Mammary epithelial cell (primary cell): ENCODE measurements at regions not wholly inside any gene's neighbourhood (a gene's known extent, or its start where the extent isn't known, plus 50 kb on each side); places are given as distances from the start of the nearest gene placed in this dataset.

Experiments used
- CTCF ChIP-seq, 2 donors: IDR thresholded peaks in 1 of 2; conservative IDR thresholded peaks in 1 of 2; 2 replicates each; pipeline ENCODE4 v1.5.1; 2011 to 2012; ENCODE audit warnings: inconsistent platforms in 2 of 2, low read length in 2 of 2, mild to moderate bottlenecking in 2 of 2, control low read depth in 1 of 2, low read depth in 1 of 2; ENCODE audit not compliant: insufficient read depth in 1 of 2; ENCODE audit errors: extremely low read depth in 1 of 2
- EZH2 ChIP-seq: IDR thresholded peaks from 2 replicates; pipeline ENCODE4 v1.6.1; 2012; ENCODE audit warnings: low read length, inconsistent platforms, borderline replicate concordance

DNA sequence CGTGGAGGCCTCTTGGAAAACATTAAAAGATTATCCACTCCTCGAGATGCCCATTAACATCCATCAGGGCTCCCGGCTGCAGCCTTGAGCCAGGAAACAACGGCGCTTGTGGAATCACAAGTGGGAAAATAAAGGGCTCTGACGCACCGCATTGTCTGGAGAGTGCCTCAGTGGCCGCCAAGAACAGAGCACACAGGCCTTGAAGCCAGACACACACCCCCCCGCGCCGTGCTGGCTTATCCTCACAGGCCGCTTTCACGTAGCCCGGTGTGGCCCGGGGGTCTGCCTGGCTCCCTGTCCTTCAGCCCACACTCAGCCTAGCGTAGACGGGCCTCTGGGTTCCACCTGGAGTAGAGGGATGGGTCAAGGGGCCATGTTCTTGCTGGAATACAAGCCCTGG is 1020.5 kb downstream of the BRD1 start:
- TF ChIP-seq CTCF (conservative IDR thresholded peaks at IDR 0.05 in 1 of 2, IDR thresholded peaks at IDR 0.05 in 1 of 2; ENCODE audit: extremely low read depth in 1 of 2, insufficient read depth in 1 of 2, low read depth in 1 of 2, low read length in 2 of 2) = no peak
- TF ChIP-seq EZH2 = no peak
